Upper lobe of left lung (tissue), 6 donors: ENCODE measurements at regions not wholly inside any gene's neighbourhood (a gene's known extent, or its start where the extent isn't known, plus 50 kb on each side); places are given as distances from the start of the nearest gene placed in this dataset.
A peak's percentile ranks its signal among the peaks of the same experiment; 100 is the strongest.

Experiments used
- ATAC-seq, 2 donors: fragments of 200-7000 bp; cut with Tn5 transposase; one replicate each; pipeline ENCODE4 v1.9.1; 2022; ENCODE audit warnings: mild to moderate bottlenecking in 2 of 2, moderate library complexity in 2 of 2; ENCODE audit not compliant: low FRiP score in 2 of 2
- DNase-seq, 2 donors: peaks; one replicate each; pipeline ENCODE4 v3.0.0-alpha.2; 2019 to 2020
- H3K27ac ChIP-seq, 4 donors: fragments of 200-600 bp; sonication (generic); one replicate each; pipeline ENCODE4 v1.5.1; 2016 to 2019
- H3K27me3 ChIP-seq, 4 donors: fragments of 200-600 bp; sonication (generic); one replicate each; pipeline ENCODE4 v1.5.1; 2017 to 2019
- H3K36me3 ChIP-seq, 4 donors: fragments of 200-600 bp; sonication (generic); one replicate each; pipeline ENCODE4 v1.5.1; 2016 to 2019
- H3K4me1 ChIP-seq, 4 donors: fragments of 200-600 bp; sonication (generic); one replicate each; pipeline ENCODE4 v1.5.1; 2018 to 2019
- H3K4me3 ChIP-seq, 4 donors: fragments of 200-600 bp; sonication (generic); one replicate each; pipeline ENCODE4 v1.5.1; 2017 to 2019; ENCODE audit warnings: mild to moderate bottlenecking in 2 of 4, moderate library complexity in 1 of 4
- H3K9me3 ChIP-seq, 4 donors: fragments of 200-600 bp; sonication (generic); one replicate each; pipeline ENCODE4 v1.5.1; 2018 to 2019
- CTCF ChIP-seq, 6 experiments: fragments of 450-650 bp in 4 of 6; fragments of 200-600 bp in 2 of 6; sonication (generic) in 2 of 6; IDR thresholded peaks; one replicate each; pipeline ENCODE4 v1.5.1; 2016 to 2019; ENCODE audit warnings: antibody characterized with exemption in 6 of 6
- EP300 ChIP-seq, 4 donors: sonication (generic); formaldehyde crosslinking; IDR thresholded peaks; one replicate each; pipeline ENCODE4 v1.5.1; 2017; ENCODE audit warnings: antibody characterized with exemption in 4 of 4, control low read depth in 2 of 4
- POLR2A ChIP-seq, 4 donors: fragments of 450-650 bp; IDR thresholded peaks; one replicate each; pipeline ENCODE4 v1.5.1; 2016 to 2017; ENCODE audit warnings: antibody characterized with exemption in 4 of 4, mild to moderate bottlenecking in 2 of 4
- POLR2AphosphoS5 ChIP-seq, 2 donors: sonication (generic); formaldehyde crosslinking; IDR thresholded peaks; one replicate each; pipeline ENCODE4 v1.5.1; 2017; ENCODE audit warnings: antibody characterized with exemption in 2 of 2
- WGBS, 2 donors: methylation state at CpG; one replicate each; pipeline ENCODE4 v1.1.5; 2017 to 2018; 5-methylcytosine and 5-hydroxymethylcytosine counted together
- donor health status: DM: no; HTN: no; CAD: no; lungs with moderate emphysema.
- donor health status: DM: no; HTN: yes; CAD: no; lungs with severe emphysema.

GRCh38 chr6:139919107-139920026, 544.9 kb upstream of the CITED2 start:
- 77 to 83% methylated on average over 8 of the region's 8 CpGs for WGBS, 2 donors
- Histone ChIP-seq H3K9me3 (no peaks in the 10 kb centered on the region), H3K27me3 (no peaks in the 10 kb centered on the region), H3K4me1 (peaks cover 0 to 4% (median 1%) of the 10 kb centered on the region in 4 donors), H3K27ac (peak overlapping the region in 2 of 4 donors; percentile 26 to 36), H3K36me3 (no peaks in the 10 kb centered on the region), H3K4me3 (no peak overlapping the region)
- ATAC-seq (peak in 1 of 2 donors; percentile 71), DNase-seq (no peak)
- TF ChIP-seq POLR2A (IDR thresholded peaks at IDR 0.05) (no peak), CTCF (IDR thresholded peaks at IDR 0.05) (no peak), POLR2AphosphoS5 (IDR thresholded peaks at IDR 0.05) (no peak), EP300 (IDR thresholded peaks at IDR 0.05) (no peak)

GRCh38 chr6:139917951-139918630, 543.6 kb upstream of the CITED2 start:
- TF ChIP-seq CTCF (IDR thresholded peaks at IDR 0.05) (no peak), EP300 (IDR thresholded peaks at IDR 0.05) (no peak), POLR2AphosphoS5 (IDR thresholded peaks at IDR 0.05) (no peak), POLR2A (IDR thresholded peaks at IDR 0.05) (no peak)
- Histone ChIP-seq H3K4me1 (peaks cover 0 to 4% (median 1%) of the 10 kb centered on the region in 4 donors), H3K9me3 (no peaks in the 10 kb centered on the region), H3K27me3 (no peaks in the 10 kb centered on the region), H3K27ac (no peak overlapping the region), H3K4me3 (no peak overlapping the region), H3K36me3 (no peaks in the 10 kb centered on the region)
- ATAC-seq (no peak), DNase-seq (no peak)
- WGBS, 2 donors = 52 to 67% methylated on average over 7 of the region's 7 CpGs

- WGBS, 2 donors = 75 to 88% methylated on average over 2 of the region's 2 CpGs
- Histone ChIP-seq H3K4me3 (no peak overlapping the region), H3K27ac (no peak overlapping the region), H3K36me3 (no peaks in the 10 kb centered on the region), H3K4me1 (peaks cover 0 to 1% (median 0%) of the 10 kb centered on the region in 4 donors), H3K27me3 (no peaks in the 10 kb centered on the region), H3K9me3 (no peaks in the 10 kb centered on the region)
- DNase-seq (no peak), ATAC-seq (no peak)
- no peak for TF ChIP-seq POLR2AphosphoS5 (IDR thresholded peaks at IDR 0.05)
- no peak for TF ChIP-seq CTCF (IDR thresholded peaks at IDR 0.05)
- no peak for TF ChIP-seq EP300 (IDR thresholded peaks at IDR 0.05)
- TF ChIP-seq POLR2A (IDR thresholded peaks at IDR 0.05) = no peak
Measured at GRCh38 chr6:139914910-139915309, 540.5 kb upstream of the CITED2 start.

GRCh38 chr6:139912735-139913400, 538.4 kb upstream of the CITED2 start:
- H3K27ac ChIP-seq = no peak overlapping the region
- TF ChIP-seq POLR2A (IDR thresholded peaks at IDR 0.05) = no peak
- no peak for TF ChIP-seq CTCF (IDR thresholded peaks at IDR 0.05)
- no peak for TF ChIP-seq EP300 (IDR thresholded peaks at IDR 0.05)
- TF ChIP-seq POLR2AphosphoS5 (IDR thresholded peaks at IDR 0.05) = no peak
- ATAC-seq (no peak), DNase-seq (no peak)
- no peaks in the 10 kb centered on the region for H3K9me3 ChIP-seq
- H3K36me3 ChIP-seq = no peaks in the 10 kb centered on the region
- 77 to 88% methylated on average over 10 of the region's 10 CpGs for WGBS, 2 donors
- H3K4me1 ChIP-seq = no peaks in the 10 kb centered on the region
- no peak overlapping the region for H3K4me3 ChIP-seq
- H3K27me3 ChIP-seq = no peaks in the 10 kb centered on the region
